H9 (cell line): ENCODE measurements at regions not wholly inside any gene's neighbourhood (a gene's known extent, or its start where the extent isn't known, plus 50 kb on each side); places are given as distances from the start of the nearest gene placed in this dataset.

Experiments
- DNase-seq: peaks from one replicate; pipeline ENCODE4 v3.0.0-alpha.2; 2017
- H2AFZ ChIP-seq: one replicate; pipeline ENCODE4 v1.6.1; 2013; ENCODE audit warnings: mild to moderate bottlenecking, low read length, control low read depth, moderate library complexity
- H2AK5ac ChIP-seq: 2 replicates; pipeline ENCODE4 v1.6.1; 2013; ENCODE audit warnings: low read length, control low read depth, mixed read lengths; ENCODE audit not compliant: insufficient read length
- H2BK120ac ChIP-seq: one replicate; pipeline ENCODE4 v1.6.1; 2013; ENCODE audit warnings: low read depth, mild to moderate bottlenecking, low read length, control low read depth, inconsistent platforms; ENCODE audit not compliant: poor library complexity, severe bottlenecking
- H2BK12ac ChIP-seq: 2 replicates; pipeline ENCODE4 v1.6.1; 2013; ENCODE audit warnings: low read length, control low read depth, mixed read lengths, low read depth; ENCODE audit not compliant: insufficient read length
- H2BK15ac ChIP-seq: 2 replicates; pipeline ENCODE4 v1.6.1; 2013; ENCODE audit warnings: low read depth, low read length, control low read depth
- H2BK20ac ChIP-seq: one replicate; pipeline ENCODE4 v1.6.1; 2013; ENCODE audit warnings: low read depth, mild to moderate bottlenecking, low read length, control low read depth, inconsistent platforms; ENCODE audit not compliant: poor library complexity, severe bottlenecking
- H2BK5ac ChIP-seq: 2 replicates; pipeline ENCODE4 v1.6.1; 2013; ENCODE audit warnings: low read length, control low read depth, mixed read lengths; ENCODE audit not compliant: insufficient read length
- H3K14ac ChIP-seq: 2 replicates; pipeline ENCODE4 v1.6.1; 2013; ENCODE audit warnings: low read length, control low read depth; ENCODE audit not compliant: insufficient read depth
- H3K18ac ChIP-seq: 2 replicates; pipeline ENCODE4 v1.6.1; 2013; ENCODE audit warnings: low read depth, mild to moderate bottlenecking, mixed read lengths, low read length, control low read depth; ENCODE audit not compliant: insufficient read length
- H3K23ac ChIP-seq: 2 replicates; pipeline ENCODE4 v1.6.1; 2013; ENCODE audit warnings: low read length, control low read depth, mixed read lengths, low read depth; ENCODE audit not compliant: insufficient read length
- H3K23me2 ChIP-seq: 2 replicates; pipeline ENCODE4 v1.6.1; 2013; ENCODE audit warnings: low read depth, mild to moderate bottlenecking, mixed read lengths, low read length, control low read depth; ENCODE audit not compliant: insufficient read length, poor library complexity, severe bottlenecking
- H3K27ac ChIP-seq: 2 replicates; pipeline ENCODE4 v1.5.1; 2013; ENCODE audit warnings: low read length, control low read depth, mixed read lengths, low read depth; ENCODE audit not compliant: insufficient read length
- H3K27me3 ChIP-seq: 2 replicates; pipeline ENCODE4 v1.6.1; 2013; ENCODE audit warnings: low read length, control low read depth, inconsistent platforms; ENCODE audit not compliant: insufficient read depth
- H3K4ac ChIP-seq: 2 replicates; pipeline ENCODE4 v1.6.1; 2013; ENCODE audit warnings: low read depth, mild to moderate bottlenecking, control low read depth, inconsistent platforms, low read length, moderate library complexity
- H3K4me1 ChIP-seq: 2 replicates; pipeline ENCODE4 v1.6.1; 2013; ENCODE audit warnings: low read length, control low read depth, inconsistent platforms; ENCODE audit not compliant: insufficient read depth
- H3K4me2 ChIP-seq: 2 replicates; pipeline ENCODE4 v1.6.1; 2013; ENCODE audit warnings: low read length, control low read depth, mixed read lengths; ENCODE audit not compliant: insufficient read length, insufficient read depth
- H3K56ac ChIP-seq: 2 replicates; pipeline ENCODE4 v1.6.1; 2013; ENCODE audit warnings: low read depth, mild to moderate bottlenecking, mixed read lengths, low read length, control low read depth; ENCODE audit not compliant: insufficient read length
- H3K79me1 ChIP-seq: 2 replicates; pipeline ENCODE4 v1.6.1; 2013; ENCODE audit warnings: low read depth, mild to moderate bottlenecking, moderate library complexity, low read length, control low read depth, inconsistent platforms; ENCODE audit not compliant: insufficient read depth, poor library complexity, severe bottlenecking
- H3K79me2 ChIP-seq: 2 replicates; pipeline ENCODE4 v1.6.1; 2013; ENCODE audit warnings: low read length, control low read depth, inconsistent platforms; ENCODE audit not compliant: insufficient read depth
- H3K9ac ChIP-seq: 2 replicates; pipeline ENCODE4 v1.6.1; 2013; ENCODE audit warnings: low read length, control low read depth, mixed read lengths; ENCODE audit not compliant: insufficient read length; ENCODE audit errors: extremely low read depth
- H3K9me3 ChIP-seq: one replicate; pipeline ENCODE4 v1.6.1; 2013; ENCODE audit warnings: low read depth, low read length, inconsistent platforms; ENCODE audit not compliant: control insufficient read depth
- H3T11ph ChIP-seq: one replicate; pipeline ENCODE4 v1.6.1; 2013; ENCODE audit warnings: mild to moderate bottlenecking, low read length, control low read depth, inconsistent platforms
- H4K20me1 ChIP-seq: one replicate; pipeline ENCODE4 v1.6.1; 2013; ENCODE audit not compliant: control insufficient read depth, insufficient read length, insufficient read depth
- H4K5ac ChIP-seq: 2 replicates; pipeline ENCODE4 v1.6.1; 2013; ENCODE audit warnings: low read depth, mild to moderate bottlenecking, mixed read lengths, low read length, control low read depth; ENCODE audit not compliant: insufficient read length
- H4K8ac ChIP-seq: replicated peaks from 2 replicates; pipeline ENCODE4 v1.6.1; 2013; ENCODE audit warnings: low read length, control low read depth, mixed read lengths, low read depth; ENCODE audit not compliant: insufficient read length
- H4K91ac ChIP-seq: 2 replicates; pipeline ENCODE4 v1.6.1; 2013; ENCODE audit warnings: low read depth, mild to moderate bottlenecking, moderate library complexity, mixed read lengths, low read length, control low read depth; ENCODE audit not compliant: insufficient read length
- H3K27ac Mint-ChIP-seq, 3 experiments: 2 replicates in 2 of 3; 3 replicates in 1 of 3; pipeline ENCODE4 v1.8.0; 2020 to 2021; ENCODE audit warnings: mixed read lengths in 3 of 3, mild to moderate bottlenecking in 1 of 3, moderate library complexity in 1 of 3
- H3K27me3 Mint-ChIP-seq: 2 replicates; pipeline ENCODE4 v1.8.0; 2021; ENCODE audit warnings: low read depth, mild to moderate bottlenecking, moderate library complexity, mixed read lengths
- H3K36me3 Mint-ChIP-seq, 3 experiments: 2 replicates in 2 of 3; 3 replicates in 1 of 3; pipeline ENCODE4 v1.8.0; 2020 to 2021; ENCODE audit warnings: low read depth in 3 of 3, mixed read lengths in 3 of 3; ENCODE audit not compliant: insufficient read depth in 1 of 3
- H3K4me1 Mint-ChIP-seq, 2 experiments: 2 replicates each; pipeline ENCODE4 v1.8.0; 2020; ENCODE audit warnings: mixed read lengths in 2 of 2
- H3K4me3 Mint-ChIP-seq, 2 experiments: 2 replicates in 1 of 2; 3 replicates in 1 of 2; pipeline ENCODE4 v1.8.0; 2020 to 2021; ENCODE audit warnings: mild to moderate bottlenecking in 2 of 2, mixed read lengths in 2 of 2, moderate library complexity in 1 of 2
- H3K9me3 Mint-ChIP-seq, 2 experiments: 2 replicates in 1 of 2; 3 replicates in 1 of 2; pipeline ENCODE4 v1.8.0; 2020; ENCODE audit warnings: mild to moderate bottlenecking in 2 of 2, mixed read lengths in 2 of 2, moderate library complexity in 1 of 2
- WGBS: extraction: QIAGEN DNeasy Blood & Tissue Kit; methylation state at CpG from one replicate; pipeline ENCODE4 v1.1.7; 2013; ENCODE audit warnings: missing lambda C conversion rate, low lambda C conversion rate, mixed read lengths; ENCODE audit not compliant: insufficient read length; ENCODE audit errors: extremely low coverage; 5-methylcytosine and 5-hydroxymethylcytosine counted together
- TF ChIP-seq, protein P1 (sequence below): fragments of 200-600 bp; sonication (generic); conservative IDR thresholded peaks from 3 replicates; pipeline ENCODE4 v1.8.0; 2021; ENCODE audit warnings: antibody characterized with exemption, mild to moderate bottlenecking

DNA sequence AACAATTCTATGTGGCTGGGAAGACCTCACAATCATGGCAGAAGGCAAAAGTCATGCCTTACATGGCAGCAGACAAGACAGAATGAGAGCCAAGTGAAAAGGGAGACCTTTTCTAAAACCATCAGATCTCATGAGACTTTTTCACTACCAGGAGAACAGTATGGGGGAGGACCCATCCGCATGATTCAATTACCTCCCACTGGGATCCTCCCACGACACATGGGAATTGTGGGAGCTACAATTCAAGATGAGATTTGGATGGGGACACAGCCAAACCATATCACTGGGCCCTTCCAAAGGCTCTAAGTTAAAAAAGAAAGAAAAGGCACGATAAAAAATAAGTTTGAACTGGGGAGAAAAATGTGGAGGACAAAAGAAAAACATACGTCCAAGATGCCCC is 406.9 kb upstream of the CDH4 start:
- H3K18ac ChIP-seq: no peak overlapping the region
- H3K9me3 ChIP-seq: no peaks in the 10 kb centered on the region
- H3K23me2 ChIP-seq: no peaks in the 10 kb centered on the region
- H3K4me2 ChIP-seq: no peak overlapping the region
- H3K23ac ChIP-seq: no peak overlapping the region
- no peak overlapping the region for H2BK15ac ChIP-seq
- H4K8ac ChIP-seq: no peak overlapping the region
- H3T11ph ChIP-seq: no peak overlapping the region
- H3K4ac ChIP-seq: no peak overlapping the region
- H4K91ac ChIP-seq: no peak overlapping the region
- H3K79me2 ChIP-seq: no peaks in the 10 kb centered on the region
- WGBS: no CpG with 5 or more reads among the region's 4 CpGs
- Mint-ChIP-seq H3K4me1 (peaks cover 15% of the 10 kb centered on the region in 2 experiments), H3K27me3 (peaks cover 9% of the 10 kb centered on the region), H3K9me3 (peaks cover 3 to 5% of the 10 kb centered on the region in 2 experiments; a peak in 4 of 5 replicates), H3K36me3 (peaks cover 0 to 4% (median 0%) of the 10 kb centered on the region in 3 experiments; a peak in 2 of 7 replicates), H3K4me3 (no peak overlapping the region), H3K27ac (no peak overlapping the region)
- H2BK20ac ChIP-seq: no peak overlapping the region
- no peak overlapping the region for H2AFZ ChIP-seq
- no peaks in the 10 kb centered on the region for H4K20me1 ChIP-seq
- no peak overlapping the region for H3K14ac ChIP-seq
- H2BK120ac ChIP-seq: no peak overlapping the region
- H2AK5ac ChIP-seq: no peak overlapping the region
- no peaks in the 10 kb centered on the region for H3K79me1 ChIP-seq
- 0 out of 2 replicates have a peak, but pooled peaks cover 3% of the 10 kb centered on the region for H3K4me1 ChIP-seq
- TF ChIP-seq, protein P1, sequence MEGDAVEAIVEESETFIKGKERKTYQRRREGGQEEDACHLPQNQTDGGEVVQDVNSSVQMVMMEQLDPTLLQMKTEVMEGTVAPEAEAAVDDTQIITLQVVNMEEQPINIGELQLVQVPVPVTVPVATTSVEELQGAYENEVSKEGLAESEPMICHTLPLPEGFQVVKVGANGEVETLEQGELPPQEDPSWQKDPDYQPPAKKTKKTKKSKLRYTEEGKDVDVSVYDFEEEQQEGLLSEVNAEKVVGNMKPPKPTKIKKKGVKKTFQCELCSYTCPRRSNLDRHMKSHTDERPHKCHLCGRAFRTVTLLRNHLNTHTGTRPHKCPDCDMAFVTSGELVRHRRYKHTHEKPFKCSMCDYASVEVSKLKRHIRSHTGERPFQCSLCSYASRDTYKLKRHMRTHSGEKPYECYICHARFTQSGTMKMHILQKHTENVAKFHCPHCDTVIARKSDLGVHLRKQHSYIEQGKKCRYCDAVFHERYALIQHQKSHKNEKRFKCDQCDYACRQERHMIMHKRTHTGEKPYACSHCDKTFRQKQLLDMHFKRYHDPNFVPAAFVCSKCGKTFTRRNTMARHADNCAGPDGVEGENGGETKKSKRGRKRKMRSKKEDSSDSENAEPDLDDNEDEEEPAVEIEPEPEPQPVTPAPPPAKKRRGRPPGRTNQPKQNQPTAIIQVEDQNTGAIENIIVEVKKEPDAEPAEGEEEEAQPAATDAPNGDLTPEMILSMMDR: no peak
- H3K9ac ChIP-seq: no peak overlapping the region
- H3K27me3 ChIP-seq: no peaks in the 10 kb centered on the region
- H2BK12ac ChIP-seq: no peak overlapping the region
- no peak overlapping the region for H3K27ac ChIP-seq
- no peak overlapping the region for H3K56ac ChIP-seq
- no peak overlapping the region for H4K5ac ChIP-seq
- no peak for DNase-seq
- H2BK5ac ChIP-seq: no peak overlapping the region
